ENCODE measurements at regions not wholly inside any gene's neighbourhood (a gene's known extent, or its start where the extent isn't known, plus 50 kb on each side); places are given as distances from the start of the nearest gene placed in this dataset.

DNA sequence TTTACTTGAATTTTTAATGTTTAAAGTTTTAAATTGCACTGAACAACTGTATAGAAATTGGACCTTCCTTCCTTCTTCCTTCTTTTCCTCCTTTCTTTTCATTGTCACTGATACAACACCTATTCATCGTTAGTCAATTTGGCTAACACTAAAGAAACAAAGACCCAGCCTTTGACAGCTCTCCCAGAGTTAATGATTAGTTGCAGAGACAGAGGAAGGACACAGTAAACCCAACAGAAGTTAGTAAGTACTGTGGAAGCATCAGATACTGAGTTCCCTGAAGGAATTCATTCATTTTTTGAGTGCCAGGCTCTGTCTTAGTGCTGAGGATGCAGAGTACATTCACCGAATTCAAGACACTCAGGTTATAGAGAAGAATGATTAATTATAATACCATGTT lies 77.9 kb upstream of the RAB27B start:
- H3K4me3 ChIP-seq, result no peak overlapping the region
- 57 to 65% methylated on average over 2 of the region's 2 CpGs for WGBS, 2 donors
- no peaks in the 10 kb centered on the region for H3K36me3 ChIP-seq
- TF ChIP-seq EP300 (IDR thresholded peaks at IDR 0.05) (no peak), CTCF (IDR thresholded peaks at IDR 0.05) (no peak), POLR2A (IDR thresholded peaks at IDR 0.05) (no peak)
- no peaks in the 10 kb centered on the region for H3K9me3 ChIP-seq
- H3K27ac ChIP-seq, result no peak overlapping the region
- no peak for DNase-seq (ENCODE audit: low spot score in 2 of 2)
- no peaks in the 10 kb centered on the region for H3K4me1 ChIP-seq
- no peaks in the 10 kb centered on the region for H3K27me3 ChIP-seq

DNA sequence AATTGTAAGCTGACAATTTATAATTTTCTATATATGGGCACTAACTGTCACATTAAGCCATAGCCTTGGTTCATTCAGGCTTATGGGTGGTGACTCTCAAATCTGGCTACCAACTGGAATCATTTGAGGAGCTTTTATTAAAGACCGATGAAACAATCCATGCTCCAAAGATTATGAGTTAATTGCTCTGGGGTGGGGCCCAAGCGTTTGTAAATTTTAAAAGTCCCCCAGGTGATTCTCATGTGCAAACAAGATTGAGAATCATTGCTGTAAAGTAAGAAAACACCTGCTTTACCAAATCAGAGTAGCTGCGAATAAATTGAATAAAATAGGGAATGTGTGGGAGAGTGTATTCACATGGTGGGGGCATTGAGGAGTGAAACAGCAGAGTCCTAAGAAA lies 76.1 kb upstream of the RAB27B start:
- Histone ChIP-seq H3K27ac (no peak overlapping the region), H3K36me3 (no peaks in the 10 kb centered on the region), H3K27me3 (no peaks in the 10 kb centered on the region), H3K9me3 (no peaks in the 10 kb centered on the region), H3K4me3 (no peak overlapping the region), H3K4me1 (no peaks in the 10 kb centered on the region)
- DNase-seq (ENCODE audit: low spot score in 2 of 2), result no peak
- TF ChIP-seq EP300 (IDR thresholded peaks at IDR 0.05) (no peak), POLR2A (IDR thresholded peaks at IDR 0.05) (no peak)
- 83 to 84% methylated on average over 3 of the region's 3 CpGs for WGBS, 2 donors

DNA sequence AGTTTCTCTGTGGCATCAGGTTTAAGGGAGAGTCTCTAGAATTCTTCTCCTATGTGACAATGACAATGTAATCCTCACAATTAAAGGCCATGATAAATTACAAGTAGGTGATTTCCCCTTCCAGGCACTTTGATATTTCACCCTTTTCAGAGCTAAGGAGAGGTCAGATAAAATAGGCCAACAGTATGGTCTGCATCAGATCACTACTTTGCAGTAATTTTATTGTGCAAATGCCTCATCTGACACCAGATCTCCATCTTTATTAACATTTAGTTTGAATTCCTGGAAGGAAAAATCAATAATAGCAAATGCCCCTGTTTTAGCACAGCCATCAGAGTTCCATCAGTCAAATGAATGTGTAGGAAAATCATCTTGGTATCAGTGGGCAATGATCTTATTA lies 72.8 kb upstream of the RAB27B start:
- TF ChIP-seq EP300 (IDR thresholded peaks at IDR 0.05) (no peak), CTCF (IDR thresholded peaks at IDR 0.05) (no peak), POLR2A (IDR thresholded peaks at IDR 0.05) (no peak)
- Histone ChIP-seq H3K4me3 (no peak overlapping the region), H3K36me3 (no peaks in the 10 kb centered on the region)

GRCh38 chr18:54762386-54762785 lies 65.9 kb upstream of the RAB27B start:
- H3K9me3 ChIP-seq, result peaks cover 0 to 5% (median 0%) of the 10 kb centered on the region in 4 donors
- no peak for TF ChIP-seq EP300 (IDR thresholded peaks at IDR 0.05)
- TF ChIP-seq POLR2A (IDR thresholded peaks at IDR 0.05), result no peak
- no peak for TF ChIP-seq CTCF (IDR thresholded peaks at IDR 0.05)
- no peak overlapping the region for H3K4me3 ChIP-seq

More for the DNA sequence above, 72.8 kb upstream of the RAB27B start:
- Histone ChIP-seq H3K27me3 (no peaks in the 10 kb centered on the region), H3K9me3 (peaks cover 0 to 5% (median 0%) of the 10 kb centered on the region in 4 donors), H3K4me1 (no peaks in the 10 kb centered on the region), H3K27ac (no peak overlapping the region)
- DNase-seq (ENCODE audit: low spot score in 2 of 2), result no peak

DNA sequence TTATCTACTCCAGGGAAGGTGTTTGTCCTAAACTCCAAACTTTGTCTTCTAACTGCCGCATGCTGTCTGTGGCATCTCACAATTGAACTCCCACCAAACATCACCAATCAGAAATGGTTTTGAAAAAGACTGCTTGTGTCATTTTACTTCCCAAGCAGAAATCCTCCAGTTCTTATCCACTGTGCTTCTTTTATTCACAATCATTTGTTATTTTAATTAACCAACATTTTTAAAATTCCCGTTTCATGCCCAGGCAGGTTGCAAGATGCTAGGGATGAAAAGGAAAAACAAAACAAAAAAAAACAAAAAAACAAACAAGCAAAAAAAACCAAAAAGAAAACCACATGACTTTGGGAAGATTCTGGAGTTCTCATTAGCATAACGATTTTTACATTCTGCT lies 63.5 kb upstream of the RAB27B start:
- no peak for TF ChIP-seq POLR2A (IDR thresholded peaks at IDR 0.05)
- H3K4me1 ChIP-seq, result no peaks in the 10 kb centered on the region
- no peak overlapping the region for H3K27ac ChIP-seq
- H3K36me3 ChIP-seq, result no peaks in the 10 kb centered on the region
- no peaks in the 10 kb centered on the region for H3K9me3 ChIP-seq
- WGBS, 2 donors, result 82 to 86% methylated on average over 3 of the region's 3 CpGs
- no peak overlapping the region for H3K4me3 ChIP-seq
- no peak for DNase-seq (ENCODE audit: low spot score in 2 of 2)
- H3K27me3 ChIP-seq, result no peaks in the 10 kb centered on the region

More at GRCh38 chr18:54762386-54762785, 65.9 kb upstream of the RAB27B start:
- DNase-seq (ENCODE audit: low spot score in 2 of 2), result no peak
- 51 to 55% methylated on average over 5 of the region's 5 CpGs for WGBS, 2 donors
- H3K36me3 ChIP-seq, result no peaks in the 10 kb centered on the region
- no peaks in the 10 kb centered on the region for H3K27me3 ChIP-seq
- H3K27ac ChIP-seq, result no peak overlapping the region
- no peaks in the 10 kb centered on the region for H3K4me1 ChIP-seq

DNA sequence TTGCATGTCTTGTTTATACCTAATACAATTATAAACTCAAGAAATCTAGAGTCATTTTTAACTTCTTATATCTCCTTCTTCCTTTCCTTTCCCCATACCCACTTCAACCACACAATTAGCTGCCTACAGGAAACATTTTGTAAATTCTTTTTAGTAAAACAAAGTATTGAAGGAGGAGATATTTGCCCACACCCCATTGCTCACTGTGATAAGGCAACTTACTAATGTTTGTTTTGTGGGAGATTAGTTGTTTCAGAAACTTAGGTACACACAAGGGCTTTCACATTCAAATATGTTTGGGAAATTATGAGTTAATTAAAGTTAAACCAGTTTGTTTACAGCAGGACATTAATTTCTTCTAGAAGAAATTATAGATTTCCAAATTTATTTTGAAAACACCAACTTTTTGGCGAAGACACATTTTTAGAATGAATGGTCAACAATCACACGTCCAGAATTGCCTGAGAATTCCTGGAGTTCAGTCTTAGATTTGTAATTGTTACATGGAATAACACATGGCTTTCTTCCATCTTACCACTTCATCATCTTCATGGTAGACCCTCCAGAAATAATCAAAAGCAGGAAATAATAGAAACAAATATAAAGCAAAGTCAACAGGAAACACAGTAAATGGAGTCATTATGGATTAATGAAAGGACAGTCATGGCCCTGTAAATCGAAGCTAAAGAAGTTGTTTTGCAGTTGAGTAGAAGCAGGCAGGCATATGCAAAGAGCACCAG lies 62.5 kb upstream of the RAB27B start:
- DNase-seq (ENCODE audit: low spot score in 2 of 2), result no peak
- H3K4me3 ChIP-seq, result no peak overlapping the region
- H3K9me3 ChIP-seq, result no peaks in the 10 kb centered on the region
- H3K27ac ChIP-seq, result no peak overlapping the region
- H3K27me3 ChIP-seq, result no peaks in the 10 kb centered on the region
- TF ChIP-seq CTCF (IDR thresholded peaks at IDR 0.05) (no peak), EP300 (IDR thresholded peaks at IDR 0.05) (no peak), POLR2A (IDR thresholded peaks at IDR 0.05) (no peak)
- WGBS, 2 donors, result 57 to 62% methylated on average over 3 of the region's 3 CpGs
- no peaks in the 10 kb centered on the region for H3K36me3 ChIP-seq
- no peaks in the 10 kb centered on the region for H3K4me1 ChIP-seq

All from tibial nerve (tissue), 4 donors.